ENCODE measurements at regions not wholly inside any gene's neighbourhood (a gene's known extent, or its start where the extent isn't known, plus 50 kb on each side); places are given as distances from the start of the nearest gene placed in this dataset.

DNA sequence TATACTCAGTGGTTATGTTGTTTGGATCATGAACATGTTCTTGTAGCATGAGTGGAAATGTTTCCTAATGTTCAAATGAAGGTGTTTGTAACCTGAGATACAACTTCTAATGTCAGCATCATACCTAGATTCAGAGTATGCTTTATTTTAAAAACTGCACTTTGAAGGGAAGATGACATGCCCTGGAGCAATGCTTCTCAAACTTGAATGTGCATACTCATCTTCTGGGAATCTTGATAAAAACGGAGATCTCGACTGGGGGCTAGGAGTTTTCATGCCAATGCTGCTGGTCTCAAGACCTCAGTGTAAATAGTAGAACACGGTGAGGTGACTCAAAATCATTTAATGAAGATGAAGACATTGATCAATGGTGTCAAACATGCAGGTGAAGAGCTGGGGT lies 440.0 kb upstream of the NOX3 start:
- Histone ChIP-seq H3K4ac (ENCODE audit: low read depth, low read length) (no peak overlapping the region), H4K8ac (ENCODE audit: low read depth in 2 of 2, low read length in 2 of 2) (no peak overlapping the region), H3K4me2 (ENCODE audit: low read depth, low read length) (no peak overlapping the region), H3K18ac (ENCODE audit: low read depth, low read length) (no peak overlapping the region), H2BK20ac (ENCODE audit: low read depth, low read length) (no peak overlapping the region), H3K23ac (ENCODE audit: low read depth, low read length) (no peak overlapping the region), H3K27ac (ENCODE audit: insufficient read depth, low read length) (no peak overlapping the region), H3K56ac (ENCODE audit: extremely low read depth, insufficient read depth, low read length) (no peak overlapping the region), H2BK120ac (ENCODE audit: low read depth, low read length) (no peak overlapping the region), H4K91ac (ENCODE audit: insufficient read depth, low read depth, low read length) (no peak overlapping the region), H4K20me1 (ENCODE audit: insufficient read depth, low read length) (no peaks in the 10 kb centered on the region), H3K4me1 (ENCODE audit: control insufficient read depth, insufficient read depth, low read length) (no peaks in the 10 kb centered on the region), H3K9me3 (ENCODE audit: control insufficient read depth, insufficient read depth, low read length) (no peaks in the 10 kb centered on the region), H2BK15ac (ENCODE audit: low read depth, low read length) (no peak overlapping the region), H2AK5ac (ENCODE audit: low read depth, low read length) (no peak overlapping the region), H3K36me3 (ENCODE audit: control insufficient read depth, insufficient read depth, low read length) (no peaks in the 10 kb centered on the region), H3K9me1 (ENCODE audit: insufficient read depth, low read length) (no peaks in the 10 kb centered on the region), H3K14ac (replicated peaks; ENCODE audit: low read depth, low read length) (no peak overlapping the region), H2AK9ac (replicated peaks; ENCODE audit: low read depth, low read length, poor library complexity) (no peak overlapping the region), H4K5ac (ENCODE audit: low read depth, low read length) (no peak overlapping the region), H3K4me3 (ENCODE audit: insufficient read depth, low read depth, low read length) (no peak overlapping the region), H2AFZ (replicated peaks; ENCODE audit: low read length, poor library complexity) (no peak overlapping the region), H3K27me3 (ENCODE audit: control insufficient read depth, insufficient read depth, low read length) (no peaks in the 10 kb centered on the region), H2BK5ac (ENCODE audit: low read depth, low read length, poor library complexity, severe bottlenecking) (no peak overlapping the region), H3K79me1 (ENCODE audit: low read depth in 1 of 2, low read length in 2 of 2) (no peaks in the 10 kb centered on the region), H3K9ac (ENCODE audit: low read depth, low read length) (no peak overlapping the region)
- dilution Hi-C loops (cut with HindIII; ENCODE audit: low sequenced_read_pairs, unreplicated experiment) (no loop called here), intact Hi-C loops (cut with micrococcal nuclease) (no loop called here), in situ Hi-C loops (cut with MboI; ENCODE audit: low sequenced_read_pairs) (no loop called here)
- ChIA-PET CTCF (no interaction called here), POLR2A (ENCODE audit: unreplicated experiment) (no interaction called here)
- no TSS peak for BruUV-seq (replicated peaks)
- no peak for TF ChIP-seq BHLHE40 (IDR thresholded peaks at IDR 0.05; ENCODE audit: low read depth, low read length)
- TF ChIP-seq MXI1 (IDR thresholded peaks at IDR 0.05; ENCODE audit: borderline replicate concordance, low read depth, low read length): no peak
- no peak for TF ChIP-seq MAZ (IDR thresholded peaks at IDR 0.05; ENCODE audit: borderline replicate concordance, low read depth, low read length)
- TF ChIP-seq RFX5 (IDR thresholded peaks at IDR 0.05; ENCODE audit: low read depth, low read length): no peak
- no peak for TF ChIP-seq NFE2L2 (IDR thresholded peaks at IDR 0.05; ENCODE audit: low read depth, low read length)
- no peak for TF ChIP-seq CTCF (conservative IDR thresholded peaks at IDR 0.05; ENCODE audit: low read depth, low read length)
- no peak for TF ChIP-seq FOS (IDR thresholded peaks at IDR 0.05; ENCODE audit: low read depth, low read length)
- ATAC-seq (ENCODE audit: low read depth) (no peak), DNase-seq (no peak)
- 47% methylated on average over 3 of the region's 3 CpGs; no CpG with 5 or more reads in 1 of the 2 experiments for WGBS, 2 experiments (ENCODE audit: extremely low coverage in 2 of 2, insufficient read length in 1 of 2)
